ENCODE measurements at regions not wholly inside any gene's neighbourhood (a gene's known extent, or its start where the extent isn't known, plus 50 kb on each side); places are given as distances from the start of the nearest gene placed in this dataset.

DNA sequence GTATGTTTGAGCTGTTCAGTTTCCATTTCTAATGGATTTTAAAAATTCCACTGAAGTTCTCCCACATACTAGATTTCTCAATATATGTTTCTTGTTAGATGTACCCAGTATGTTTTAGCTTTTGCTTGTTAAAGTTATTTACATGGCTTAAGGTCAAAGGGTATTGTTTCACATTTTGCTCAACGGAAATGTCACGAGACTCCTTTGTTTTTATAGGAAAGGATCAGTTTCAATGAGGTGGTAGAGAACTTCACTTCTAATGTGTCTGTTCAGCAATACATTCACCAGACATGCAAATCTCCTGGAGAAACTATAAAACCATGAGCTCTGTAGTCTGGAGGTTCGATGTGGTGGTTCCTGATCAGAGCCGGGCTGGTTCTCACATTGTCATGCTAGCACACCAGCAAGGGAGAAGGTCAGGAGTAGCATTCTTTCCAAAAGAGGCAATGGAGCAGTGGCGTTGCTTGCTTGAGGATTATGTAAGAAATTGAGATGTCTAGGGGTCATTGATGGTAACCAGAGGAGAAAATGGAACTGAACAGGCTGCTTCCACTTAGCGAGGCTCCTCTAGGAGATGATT is 114.0 kb downstream of the RAB18 start:
- H3K27ac ChIP-seq, result no peak overlapping the region
- DNase-seq, result no peak
- H3K4me3 ChIP-seq (ENCODE audit: low read depth, low read length), result no peak overlapping the region
- no peaks in the 10 kb centered on the region for H3K27me3 ChIP-seq (replicated peaks)
- TF ChIP-seq, protein P1, sequence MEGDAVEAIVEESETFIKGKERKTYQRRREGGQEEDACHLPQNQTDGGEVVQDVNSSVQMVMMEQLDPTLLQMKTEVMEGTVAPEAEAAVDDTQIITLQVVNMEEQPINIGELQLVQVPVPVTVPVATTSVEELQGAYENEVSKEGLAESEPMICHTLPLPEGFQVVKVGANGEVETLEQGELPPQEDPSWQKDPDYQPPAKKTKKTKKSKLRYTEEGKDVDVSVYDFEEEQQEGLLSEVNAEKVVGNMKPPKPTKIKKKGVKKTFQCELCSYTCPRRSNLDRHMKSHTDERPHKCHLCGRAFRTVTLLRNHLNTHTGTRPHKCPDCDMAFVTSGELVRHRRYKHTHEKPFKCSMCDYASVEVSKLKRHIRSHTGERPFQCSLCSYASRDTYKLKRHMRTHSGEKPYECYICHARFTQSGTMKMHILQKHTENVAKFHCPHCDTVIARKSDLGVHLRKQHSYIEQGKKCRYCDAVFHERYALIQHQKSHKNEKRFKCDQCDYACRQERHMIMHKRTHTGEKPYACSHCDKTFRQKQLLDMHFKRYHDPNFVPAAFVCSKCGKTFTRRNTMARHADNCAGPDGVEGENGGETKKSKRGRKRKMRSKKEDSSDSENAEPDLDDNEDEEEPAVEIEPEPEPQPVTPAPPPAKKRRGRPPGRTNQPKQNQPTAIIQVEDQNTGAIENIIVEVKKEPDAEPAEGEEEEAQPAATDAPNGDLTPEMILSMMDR (IDR thresholded peaks at IDR 0.05; ENCODE audit: low read depth, low read length, missing control alignments), result no peak
- no peaks in the 10 kb centered on the region for H3K36me3 ChIP-seq (replicated peaks)
- in situ Hi-C loops (cut with HindIII; ENCODE audit: low pct_ligation_motif_present, low sequenced_read_pairs), result no loop called here

DNA sequence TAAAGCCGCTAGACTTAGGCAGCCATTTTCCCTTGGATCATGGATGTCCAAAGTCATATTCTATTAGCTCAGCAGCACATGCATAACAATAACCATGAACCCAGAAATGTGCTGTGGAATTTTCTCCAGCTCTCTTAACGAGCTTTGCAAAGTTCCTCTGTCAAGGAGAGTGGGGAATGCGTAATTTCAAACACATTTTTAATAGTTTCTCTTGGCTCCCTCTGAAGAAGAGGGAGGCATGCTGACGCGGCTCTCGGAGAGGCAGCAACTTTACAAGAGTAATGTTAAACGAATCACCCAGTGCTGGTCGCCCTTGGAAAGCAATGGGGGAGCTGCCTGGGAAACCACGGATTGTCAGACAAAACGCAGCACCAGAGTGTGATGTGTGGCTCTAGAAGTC is 114.8 kb downstream of the RAB18 start:
- H3K27ac ChIP-seq, result no peak overlapping the region
- no peak for DNase-seq
- TF ChIP-seq, protein P1 (IDR thresholded peaks at IDR 0.05; ENCODE audit: low read depth, low read length, missing control alignments), result no peak
- no peaks in the 10 kb centered on the region for H3K27me3 ChIP-seq (replicated peaks)
- H3K4me3 ChIP-seq (ENCODE audit: low read depth, low read length), result no peak overlapping the region
- in situ Hi-C loops (cut with HindIII; ENCODE audit: low pct_ligation_motif_present, low sequenced_read_pairs), result no loop called here
- no peaks in the 10 kb centered on the region for H3K36me3 ChIP-seq (replicated peaks)

DNA sequence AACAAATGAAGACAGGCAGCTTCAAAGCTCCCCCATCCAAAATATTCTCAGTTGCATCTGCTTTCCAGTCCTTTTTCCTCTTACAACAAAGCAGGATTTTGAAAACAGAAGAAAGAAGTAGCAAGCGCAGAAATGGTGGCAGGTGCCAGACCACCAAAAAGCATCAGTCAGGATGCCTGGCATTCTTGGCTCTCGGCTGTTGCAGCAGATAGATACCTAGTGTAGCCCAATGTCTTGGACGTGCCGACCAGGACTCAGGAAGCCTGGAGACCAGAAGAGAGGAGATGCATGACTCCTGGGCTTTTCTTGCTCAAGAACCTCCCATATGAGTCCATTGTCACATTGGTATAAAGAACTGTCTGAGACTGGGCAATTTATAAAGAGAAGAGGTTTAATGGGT is 115.2 kb downstream of the RAB18 start:
- no peaks in the 10 kb centered on the region for H3K27me3 ChIP-seq (replicated peaks)
- no peaks in the 10 kb centered on the region for H3K36me3 ChIP-seq (replicated peaks)
- no peak for DNase-seq
- TF ChIP-seq, protein P1 (IDR thresholded peaks at IDR 0.05; ENCODE audit: low read depth, low read length, missing control alignments), result no peak
- no peak overlapping the region for H3K4me3 ChIP-seq (ENCODE audit: low read depth, low read length)
- in situ Hi-C loops (cut with HindIII; ENCODE audit: low pct_ligation_motif_present, low sequenced_read_pairs), result no loop called here
- H3K27ac ChIP-seq, result no peak overlapping the region

DNA sequence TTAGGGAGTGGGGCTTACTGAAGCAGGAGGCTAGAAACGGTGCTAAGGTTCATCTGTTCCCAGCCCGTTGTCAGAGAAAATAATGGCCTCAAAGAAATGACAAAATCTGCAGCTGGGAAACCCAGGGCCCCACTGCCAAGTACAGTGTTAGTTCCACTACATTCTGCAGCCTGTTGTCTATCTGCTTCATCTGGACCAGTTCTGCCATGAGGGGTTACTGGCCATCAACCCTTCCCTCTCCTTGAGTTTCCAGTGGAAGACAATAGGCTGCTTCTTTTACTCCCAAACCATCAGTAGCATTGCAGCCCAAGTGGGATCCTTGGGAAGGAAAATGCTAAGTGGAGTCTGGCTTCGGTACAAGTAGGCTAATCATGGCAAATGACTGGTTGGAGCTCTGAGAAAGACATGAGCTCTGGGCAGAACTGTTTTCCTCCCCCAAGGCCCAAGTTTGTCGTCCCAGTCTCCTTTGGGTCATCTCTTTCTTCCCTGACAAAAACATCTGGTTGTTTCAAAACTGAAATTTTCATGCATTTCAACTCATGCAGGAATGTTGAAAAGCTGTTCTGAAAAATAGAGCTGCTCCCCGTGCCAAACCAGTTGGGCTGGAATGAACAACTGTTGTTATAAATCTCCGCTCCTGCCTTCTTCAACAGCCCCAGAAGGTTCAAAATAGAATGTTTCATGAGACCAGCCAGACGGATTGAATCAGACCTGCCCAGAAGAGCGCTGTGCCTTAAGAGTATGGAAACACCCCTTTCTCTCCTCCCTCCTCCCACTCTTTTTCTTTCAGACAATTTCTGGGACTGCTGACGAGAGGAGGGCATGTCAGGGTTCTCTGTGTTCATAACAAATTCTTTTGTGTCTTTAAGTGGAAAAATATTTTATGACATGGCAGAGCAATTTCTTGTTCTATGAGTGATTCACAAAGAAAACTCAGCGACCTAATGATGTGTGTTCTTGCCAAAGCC is 116.6 kb downstream of the RAB18 start:
- H3K27ac ChIP-seq, result no peak overlapping the region
- DNase-seq, result peak; percentile 34
- in situ Hi-C loops (cut with HindIII; ENCODE audit: low pct_ligation_motif_present, low sequenced_read_pairs), result no loop called here

DNA sequence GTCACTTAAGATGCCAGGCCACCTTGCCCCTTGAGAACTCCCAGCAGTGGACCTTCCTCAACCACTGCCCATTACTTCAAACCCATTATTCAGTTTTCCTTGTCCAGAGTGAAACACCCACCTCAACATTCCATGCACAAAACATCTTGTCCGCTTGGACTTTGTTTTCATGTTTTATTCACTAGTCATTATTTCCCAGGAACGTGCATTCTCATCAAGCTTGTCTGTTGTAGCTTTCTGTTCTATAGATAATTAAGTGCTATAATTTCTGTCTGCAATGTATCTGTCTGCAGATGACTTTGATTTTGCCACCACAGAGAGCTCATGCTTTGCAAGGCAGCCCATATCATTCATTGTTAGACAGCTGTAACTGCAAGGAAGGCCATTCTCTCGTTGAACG is 117.4 kb downstream of the RAB18 start:
- no peak overlapping the region for H3K4me3 ChIP-seq (ENCODE audit: low read depth, low read length)
- TF ChIP-seq, protein P1 (IDR thresholded peaks at IDR 0.05; ENCODE audit: low read depth, low read length, missing control alignments), result no peak
- no peaks in the 10 kb centered on the region for H3K36me3 ChIP-seq (replicated peaks)
- DNase-seq, result no peak
- H3K27ac ChIP-seq, result no peak overlapping the region
- in situ Hi-C loops (cut with HindIII; ENCODE audit: low pct_ligation_motif_present, low sequenced_read_pairs), result no loop called here
- H3K27me3 ChIP-seq (replicated peaks), result no peaks in the 10 kb centered on the region

More for the DNA sequence above, 116.6 kb downstream of the RAB18 start:
- Histone ChIP-seq H3K36me3 (replicated peaks) (no peaks in the 10 kb centered on the region), H3K27me3 (replicated peaks) (no peaks in the 10 kb centered on the region), H3K4me3 (ENCODE audit: low read depth, low read length) (no peak overlapping the region)
- TF ChIP-seq, protein P1 (IDR thresholded peaks at IDR 0.05; ENCODE audit: low read depth, low read length, missing control alignments), result no peak
